Right lobe of liver (tissue), 4 donors: ENCODE measurements at regions not wholly inside any gene's neighbourhood (a gene's known extent, or its start where the extent isn't known, plus 50 kb on each side); places are given as distances from the start of the nearest gene placed in this dataset.
"Not testable (repeated sequence)": the region's sequence is repeated elsewhere in the genome, so short reads cannot be mapped to it uniquely, and the experiment has no call there.

Experiments
- POLR2A ChIP-seq: fragments of 450-650 bp; IDR thresholded peaks from one replicate; pipeline ENCODE4 v1.6.1; 2017; ENCODE audit warnings: antibody characterized with exemption, mild to moderate bottlenecking
- TF ChIP-seq, protein P1 (sequence below), 4 donors: fragments of 200-600 bp in 3 of 4; fragments of 450-650 bp in 1 of 4; IDR thresholded peaks; one replicate each; pipeline versions ENCODE4 v1.5.1 to v1.8.0; 2016 to 2022; ENCODE audit warnings: antibody characterized with exemption in 4 of 4, mild to moderate bottlenecking in 2 of 4
- donor health status: DM: no; HTN: no; CAD: no.
- donor health status: DM: no; HTN: no; CAD: no.
- donor health status: DM: no; HTN: yes; CAD: no.

DNA sequence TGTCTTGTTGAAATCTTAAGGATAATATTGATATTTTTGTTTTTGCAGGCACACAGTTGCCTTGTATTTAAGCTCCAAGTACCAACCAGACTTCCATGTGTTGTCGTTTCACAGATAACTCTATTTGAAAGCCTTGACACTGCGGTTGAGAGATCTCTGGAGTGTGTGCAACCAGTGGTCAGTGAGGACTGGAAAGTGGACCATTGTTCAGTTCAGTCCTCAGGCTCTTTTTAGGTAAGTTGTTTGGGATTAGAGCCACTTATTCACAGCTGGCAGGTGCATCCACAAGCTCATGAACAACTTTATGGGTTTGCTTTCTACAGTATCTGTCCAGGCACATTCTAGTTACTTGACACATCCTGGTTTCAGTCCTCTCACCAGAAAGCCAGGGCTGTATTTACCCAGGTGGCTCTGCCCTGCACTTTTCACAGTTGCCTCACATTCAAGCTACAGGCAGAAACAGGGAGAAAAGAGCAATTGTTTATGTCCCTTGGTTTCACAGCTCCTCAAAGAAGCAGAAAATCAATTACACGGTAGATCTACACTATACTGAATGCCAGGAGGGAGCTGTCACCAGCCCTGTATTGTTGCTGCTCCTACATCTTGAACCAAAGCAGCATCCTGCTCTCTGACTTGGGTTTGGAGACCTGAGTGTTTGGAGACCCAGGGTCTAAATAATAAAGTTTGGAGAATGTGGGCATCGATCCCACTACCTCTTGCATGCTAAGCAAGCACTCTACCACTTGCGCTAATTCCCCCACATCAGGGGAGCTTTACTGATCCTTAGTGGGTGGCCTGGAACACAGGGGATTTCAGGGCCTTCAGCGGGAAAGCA is 543.3 kb downstream of the PRIM2 start:
- TF ChIP-seq, protein P1, sequence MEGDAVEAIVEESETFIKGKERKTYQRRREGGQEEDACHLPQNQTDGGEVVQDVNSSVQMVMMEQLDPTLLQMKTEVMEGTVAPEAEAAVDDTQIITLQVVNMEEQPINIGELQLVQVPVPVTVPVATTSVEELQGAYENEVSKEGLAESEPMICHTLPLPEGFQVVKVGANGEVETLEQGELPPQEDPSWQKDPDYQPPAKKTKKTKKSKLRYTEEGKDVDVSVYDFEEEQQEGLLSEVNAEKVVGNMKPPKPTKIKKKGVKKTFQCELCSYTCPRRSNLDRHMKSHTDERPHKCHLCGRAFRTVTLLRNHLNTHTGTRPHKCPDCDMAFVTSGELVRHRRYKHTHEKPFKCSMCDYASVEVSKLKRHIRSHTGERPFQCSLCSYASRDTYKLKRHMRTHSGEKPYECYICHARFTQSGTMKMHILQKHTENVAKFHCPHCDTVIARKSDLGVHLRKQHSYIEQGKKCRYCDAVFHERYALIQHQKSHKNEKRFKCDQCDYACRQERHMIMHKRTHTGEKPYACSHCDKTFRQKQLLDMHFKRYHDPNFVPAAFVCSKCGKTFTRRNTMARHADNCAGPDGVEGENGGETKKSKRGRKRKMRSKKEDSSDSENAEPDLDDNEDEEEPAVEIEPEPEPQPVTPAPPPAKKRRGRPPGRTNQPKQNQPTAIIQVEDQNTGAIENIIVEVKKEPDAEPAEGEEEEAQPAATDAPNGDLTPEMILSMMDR (IDR thresholded peaks at IDR 0.05): not testable (repeated sequence)
- TF ChIP-seq POLR2A: not testable (repeated sequence)
